ENCODE measurements at regions not wholly inside any gene's neighbourhood (a gene's known extent, or its start where the extent isn't known, plus 50 kb on each side); places are given as distances from the start of the nearest gene placed in this dataset.

GRCh38 chr2:144079803-144080202, 440.1 kb downstream of the ZEB2 start:
- ATAC-seq (no peak), FAIRE-seq (no peak), DNase-seq (no peak)
- Histone ChIP-seq H3K4me3 (no peak overlapping the region), H3K27ac (no peak overlapping the region), H3K9me3 (no peaks in the 10 kb centered on the region), H3K4me1 (no peaks in the 10 kb centered on the region), H3K27me3 (no peaks in the 10 kb centered on the region), H3K36me3 (no peaks in the 10 kb centered on the region)
- TF ChIP-seq, protein P1, sequence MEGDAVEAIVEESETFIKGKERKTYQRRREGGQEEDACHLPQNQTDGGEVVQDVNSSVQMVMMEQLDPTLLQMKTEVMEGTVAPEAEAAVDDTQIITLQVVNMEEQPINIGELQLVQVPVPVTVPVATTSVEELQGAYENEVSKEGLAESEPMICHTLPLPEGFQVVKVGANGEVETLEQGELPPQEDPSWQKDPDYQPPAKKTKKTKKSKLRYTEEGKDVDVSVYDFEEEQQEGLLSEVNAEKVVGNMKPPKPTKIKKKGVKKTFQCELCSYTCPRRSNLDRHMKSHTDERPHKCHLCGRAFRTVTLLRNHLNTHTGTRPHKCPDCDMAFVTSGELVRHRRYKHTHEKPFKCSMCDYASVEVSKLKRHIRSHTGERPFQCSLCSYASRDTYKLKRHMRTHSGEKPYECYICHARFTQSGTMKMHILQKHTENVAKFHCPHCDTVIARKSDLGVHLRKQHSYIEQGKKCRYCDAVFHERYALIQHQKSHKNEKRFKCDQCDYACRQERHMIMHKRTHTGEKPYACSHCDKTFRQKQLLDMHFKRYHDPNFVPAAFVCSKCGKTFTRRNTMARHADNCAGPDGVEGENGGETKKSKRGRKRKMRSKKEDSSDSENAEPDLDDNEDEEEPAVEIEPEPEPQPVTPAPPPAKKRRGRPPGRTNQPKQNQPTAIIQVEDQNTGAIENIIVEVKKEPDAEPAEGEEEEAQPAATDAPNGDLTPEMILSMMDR (IDR thresholded peaks at IDR 0.05) = no peak
- intact Hi-C loops (cut with DNase I) = no loop called here

- FAIRE-seq (no peak), DNase-seq (no peak), ATAC-seq (no peak)
- intact Hi-C loops (cut with DNase I) = no loop called here
- Histone ChIP-seq H3K9me3 (no peaks in the 10 kb centered on the region), H3K4me3 (no peak overlapping the region), H3K27ac (no peak overlapping the region), H3K4me1 (no peaks in the 10 kb centered on the region), H3K36me3 (no peaks in the 10 kb centered on the region), H3K27me3 (no peaks in the 10 kb centered on the region)
- 80 to 84% methylated on average over 3 of the region's 3 CpGs for WGBS, 2 donors
- TF ChIP-seq, protein P1 (IDR thresholded peaks at IDR 0.05) = no peak
Observed at GRCh38 chr2:144078802-144079724, 440.9 kb downstream of the ZEB2 start.

GRCh38 chr2:144078106-144078505, 441.8 kb downstream of the ZEB2 start:
- FAIRE-seq = no peak
- DNase-seq = no peak
- ATAC-seq = no peak
- no peaks in the 10 kb centered on the region for H3K27me3 ChIP-seq
- intact Hi-C loops (cut with DNase I) = no loop called here
- no peaks in the 10 kb centered on the region for H3K4me1 ChIP-seq
- H3K4me3 ChIP-seq = no peak overlapping the region
- no peak overlapping the region for H3K27ac ChIP-seq
- H3K9me3 ChIP-seq = no peaks in the 10 kb centered on the region
- TF ChIP-seq, protein P1 (IDR thresholded peaks at IDR 0.05) = no peak
- H3K36me3 ChIP-seq = no peaks in the 10 kb centered on the region

- H3K4me1 ChIP-seq = peaks cover 0 to 4% (median 0%) of the 10 kb centered on the region in 3 donors
- DNase-seq (no peak), ATAC-seq (no peak), FAIRE-seq (no peak)
- intact Hi-C loops (cut with DNase I) = no loop called here
- TF ChIP-seq, protein P1 (IDR thresholded peaks at IDR 0.05) = no peak
- no peaks in the 10 kb centered on the region for H3K36me3 ChIP-seq
- 70 to 75% methylated on average over 3 of the region's 3 CpGs for WGBS, 2 donors
- H3K4me3 ChIP-seq = no peak overlapping the region
- no peaks in the 10 kb centered on the region for H3K9me3 ChIP-seq
- H3K27ac ChIP-seq = no peak overlapping the region
- no peaks in the 10 kb centered on the region for H3K27me3 ChIP-seq
Observed at GRCh38 chr2:144074450-144074849, 445.5 kb downstream of the ZEB2 start.

- no peaks in the 10 kb centered on the region for H3K36me3 ChIP-seq
- TF ChIP-seq, protein P1 (IDR thresholded peaks at IDR 0.05) = no peak
- H3K9me3 ChIP-seq = no peaks in the 10 kb centered on the region
- H3K27me3 ChIP-seq = no peaks in the 10 kb centered on the region
- no peak overlapping the region for H3K27ac ChIP-seq
- FAIRE-seq (no peak), DNase-seq (no peak), ATAC-seq (no peak)
- WGBS, 2 donors = 35 to 37% methylated on average over 4 of the region's 4 CpGs
- intact Hi-C loops (cut with DNase I) = no loop called here
- H3K4me3 ChIP-seq = no peak overlapping the region
- peaks cover 0 to 4% (median 0%) of the 10 kb centered on the region in 3 donors for H3K4me1 ChIP-seq
Observed at GRCh38 chr2:144071461-144071860, 448.5 kb downstream of the ZEB2 start.

Measured in pancreas (tissue), 10 donors.